NK-92 (cell line): ENCODE measurements at regions not wholly inside any gene's neighbourhood (a gene's known extent, or its start where the extent isn't known, plus 50 kb on each side); places are given as distances from the start of the nearest gene placed in this dataset.

Source experiments
- DNase-seq: peaks from one replicate; lab custom pipeline; 2025; ENCODE audit not compliant: unreplicated experiment; lab: John Stamatoyannopoulos, UW

DNA sequence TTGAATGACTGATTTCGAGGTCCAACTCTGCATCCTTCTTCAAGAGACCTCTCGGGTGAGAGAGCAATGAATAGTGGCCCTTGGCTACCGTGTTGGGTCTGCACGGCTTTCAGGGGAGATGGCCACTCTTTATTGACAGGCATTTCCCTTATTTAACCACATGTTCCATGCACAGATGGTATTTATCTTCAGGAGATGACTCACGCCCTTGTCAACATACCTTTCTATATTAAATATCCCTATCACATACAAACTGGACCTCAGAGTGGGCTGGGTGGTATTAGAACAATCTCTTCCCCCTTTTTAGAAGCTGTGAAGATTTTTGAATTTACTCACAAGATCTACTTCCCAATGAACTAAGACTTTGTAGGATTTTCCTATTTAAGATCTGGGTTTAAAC, 109.6 kb upstream of the CDC42EP3 start:
- no peak for DNase-seq

DNA sequence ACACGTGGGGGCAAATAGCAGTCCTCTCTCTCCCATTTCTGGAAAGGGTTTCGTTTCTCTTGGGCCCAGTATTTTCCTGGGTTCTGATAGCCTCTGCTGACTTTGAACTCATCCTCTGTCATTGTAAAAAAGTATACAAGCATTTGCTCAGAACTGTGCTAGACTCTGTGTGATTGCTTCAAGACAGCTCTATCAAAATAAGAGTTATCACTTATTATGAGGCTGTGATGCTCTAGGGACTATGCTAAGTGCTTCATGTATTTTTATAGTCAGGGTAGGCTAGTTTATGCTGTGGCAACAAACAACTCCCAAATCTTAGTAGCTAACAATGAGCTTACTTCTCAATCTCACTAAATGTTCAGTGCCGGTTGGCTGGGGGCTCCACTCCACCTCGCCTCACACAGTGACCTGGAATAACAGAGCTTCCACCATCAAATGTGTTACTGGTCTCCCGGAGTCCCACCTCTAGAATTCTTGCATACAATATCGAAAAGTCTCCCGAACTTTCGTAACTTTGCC, 110.8 kb upstream of the CDC42EP3 start:
- no peak for DNase-seq

DNA sequence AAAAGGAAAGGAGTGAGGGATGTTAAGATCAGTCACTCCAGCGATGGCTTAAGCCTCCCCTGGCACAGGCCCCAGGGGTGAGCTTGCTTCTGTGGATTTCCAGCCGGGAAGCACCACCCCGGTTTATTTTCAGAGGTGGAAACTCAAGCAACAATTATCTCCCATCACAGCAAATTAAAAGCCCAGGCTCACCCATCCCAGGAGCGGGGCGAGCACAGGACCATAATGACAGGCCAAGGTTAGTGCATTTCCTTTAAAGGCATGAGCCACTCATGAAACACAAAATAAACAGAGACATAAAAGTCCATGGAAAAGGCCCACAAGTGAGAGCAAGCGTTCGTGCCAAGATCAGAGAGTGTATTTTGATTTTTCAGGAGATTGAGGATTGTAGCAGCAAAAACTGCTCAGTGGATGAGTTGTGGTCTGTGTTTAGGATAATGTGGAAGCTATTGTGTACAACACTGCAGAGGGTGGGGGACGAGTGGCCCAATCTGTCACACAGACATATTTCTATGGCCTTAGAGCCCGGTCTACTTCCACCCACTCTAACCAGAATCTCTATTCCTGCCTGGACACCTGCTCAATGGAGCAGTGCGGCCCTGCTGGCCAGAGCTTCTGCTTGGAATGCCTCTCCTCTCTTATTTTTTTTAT, 111.4 kb upstream of the CDC42EP3 start:
- no peak for DNase-seq

DNA sequence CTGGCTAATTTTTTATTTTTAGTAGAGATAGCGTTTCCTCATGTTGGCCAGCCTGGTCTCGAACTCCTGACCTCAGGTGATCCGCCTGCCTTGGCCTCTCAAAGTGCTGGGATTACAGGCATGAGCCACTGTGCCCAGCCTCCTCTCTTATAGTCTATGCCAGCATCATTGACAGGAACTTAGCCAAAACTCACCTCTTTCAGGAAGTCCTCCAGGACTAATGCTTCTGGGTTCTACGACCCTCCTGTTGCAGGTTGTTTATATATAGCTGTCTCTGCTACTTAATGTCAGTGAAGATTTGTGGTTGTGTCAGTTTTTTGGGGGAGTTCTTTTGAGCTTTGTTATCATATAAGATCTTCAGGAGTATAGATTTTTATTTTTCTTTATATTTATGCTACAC, 112.1 kb upstream of the CDC42EP3 start:
- no peak for DNase-seq

DNA sequence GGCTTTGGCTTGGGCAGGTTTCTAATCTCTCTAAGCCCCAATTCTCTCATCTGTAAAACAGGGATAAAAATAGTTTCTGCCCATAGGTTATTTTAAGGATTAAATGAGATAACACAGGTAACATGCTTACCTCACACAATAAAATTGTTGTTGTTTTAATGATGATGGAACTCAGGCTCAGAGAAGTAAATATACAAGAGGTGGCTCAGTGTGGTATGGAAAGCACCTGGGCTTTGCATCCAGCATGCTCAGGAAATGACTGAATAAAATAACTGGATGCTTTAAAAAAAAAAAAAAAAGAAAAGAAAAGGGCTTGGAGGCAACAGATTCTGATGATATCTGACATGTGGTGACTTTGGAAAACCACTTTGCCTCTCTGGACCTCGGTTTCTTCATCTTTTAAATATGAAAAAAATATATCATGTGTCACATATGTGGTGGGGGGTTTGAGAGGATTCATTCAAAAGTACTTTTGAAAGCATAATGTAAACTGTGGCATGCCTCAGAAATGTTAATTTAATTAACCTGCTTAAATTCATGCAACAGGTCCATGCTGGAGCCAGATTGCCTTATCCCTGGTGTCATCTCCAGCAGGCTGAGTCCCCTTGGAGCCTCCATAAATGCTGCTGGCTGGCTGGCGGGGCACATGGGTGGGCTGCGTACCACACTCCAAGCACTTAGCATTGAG, 112.8 kb upstream of the CDC42EP3 start:
- DNase-seq, result no peak

DNA sequence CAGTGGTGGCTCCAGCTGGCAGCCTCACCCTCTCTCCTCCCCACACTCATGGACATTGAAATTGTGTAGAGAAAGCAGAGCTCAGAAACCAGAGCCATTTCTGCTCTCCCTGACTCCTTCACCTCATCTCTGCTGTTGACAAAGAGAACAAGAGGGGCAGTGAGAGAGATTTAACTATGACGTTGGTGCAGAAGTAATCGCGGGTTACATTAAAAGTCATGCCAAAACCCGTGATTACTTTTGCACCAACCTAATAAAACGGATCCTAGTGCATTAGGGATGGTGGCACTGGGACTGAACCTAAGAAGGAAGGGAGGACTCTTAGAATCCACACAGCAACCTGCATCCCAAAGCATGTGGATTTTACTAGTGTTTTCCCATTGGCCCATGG, 113.3 kb upstream of the CDC42EP3 start:
- DNase-seq, result no peak

DNA sequence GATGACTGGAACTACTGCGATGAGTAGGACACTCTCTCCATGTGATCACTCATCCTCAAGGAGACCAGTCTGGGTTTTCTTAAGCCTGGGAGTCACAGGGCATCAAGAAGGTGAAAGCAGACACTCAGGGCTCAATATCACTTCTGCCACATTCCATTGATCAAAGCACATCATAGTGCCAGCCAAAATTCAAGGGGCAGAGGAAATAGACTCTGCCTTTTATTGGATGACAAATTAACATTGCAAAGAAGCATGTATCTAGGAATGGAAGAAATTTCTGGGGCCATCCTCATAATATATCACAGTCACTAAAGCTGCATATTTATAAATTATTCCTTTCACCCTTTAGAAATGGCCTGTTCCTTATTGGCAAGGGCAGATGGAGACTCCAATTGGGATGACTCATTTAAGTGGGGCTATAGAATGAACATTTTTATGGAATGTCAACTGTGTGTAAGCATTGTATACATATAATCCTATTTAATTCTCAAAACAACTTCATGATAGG, 114.8 kb upstream of the CDC42EP3 start:
- DNase-seq, result no peak

DNA sequence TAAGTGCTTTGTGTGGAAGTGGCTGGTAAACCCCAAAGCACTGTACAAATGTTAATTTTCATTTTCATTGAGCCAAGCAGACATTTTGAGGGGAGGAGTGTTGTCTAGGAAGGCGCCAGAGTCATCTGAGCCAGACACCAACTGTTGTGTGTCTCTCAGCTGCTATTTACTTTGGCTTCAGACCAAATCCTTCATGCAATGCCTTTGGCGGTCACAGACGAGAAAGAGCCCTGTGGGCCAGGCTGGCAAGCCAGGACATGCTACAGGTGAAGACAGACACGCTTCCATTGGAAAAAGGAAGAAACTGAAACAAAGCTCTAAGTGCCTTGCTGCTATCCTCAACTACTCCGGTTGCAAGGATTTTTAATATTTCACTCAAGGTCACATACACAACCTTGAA, 115.4 kb upstream of the CDC42EP3 start:
- DNase-seq, result no peak

DNA sequence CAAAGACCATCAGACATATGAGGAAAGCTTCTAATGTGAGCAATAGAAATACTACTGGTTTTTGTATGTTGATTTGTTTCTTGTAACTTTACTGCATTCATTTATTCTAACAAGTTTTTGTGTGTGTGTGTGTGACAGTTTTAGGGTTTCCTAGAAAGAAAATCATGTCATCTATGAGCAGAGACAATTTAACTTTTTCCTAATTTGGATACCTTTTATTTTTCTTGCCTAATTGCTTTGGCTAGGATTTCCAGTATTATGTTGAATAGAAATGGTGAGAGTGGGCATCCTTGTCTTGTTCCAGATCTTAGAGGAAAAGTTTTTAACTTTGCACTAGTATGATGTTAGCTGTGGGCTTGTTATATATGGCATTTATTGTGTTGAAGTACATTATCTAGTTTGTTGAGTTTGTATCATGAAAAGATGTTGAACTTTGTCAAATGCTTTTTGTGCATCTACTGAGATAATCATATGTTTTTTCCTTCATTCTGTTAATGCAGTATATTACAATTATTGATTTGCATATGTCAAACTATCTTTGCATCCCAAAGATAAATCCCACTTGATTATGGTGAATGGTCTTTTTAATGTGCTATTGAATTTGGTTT, 117.3 kb upstream of the CDC42EP3 start:
- DNase-seq, result no peak

DNA sequence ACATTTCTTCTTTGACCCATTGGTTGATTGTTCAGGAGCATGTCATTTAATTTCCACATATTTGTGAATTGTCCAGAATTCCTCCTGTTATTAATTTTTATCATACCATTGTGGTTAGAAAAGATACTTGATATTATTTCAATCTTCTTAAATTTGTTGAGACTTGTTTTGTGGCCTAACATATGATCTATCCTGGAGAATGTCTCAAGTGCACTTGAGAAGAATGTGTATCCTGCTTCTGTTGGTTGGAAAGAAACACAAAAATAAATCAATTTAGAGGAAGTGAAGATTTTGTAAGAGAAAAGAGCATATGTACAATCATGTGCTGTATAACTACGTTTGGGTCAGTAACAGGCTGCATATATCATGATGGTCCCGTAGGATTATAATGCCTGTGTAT, 118.6 kb upstream of the CDC42EP3 start:
- no peak for DNase-seq

DNA sequence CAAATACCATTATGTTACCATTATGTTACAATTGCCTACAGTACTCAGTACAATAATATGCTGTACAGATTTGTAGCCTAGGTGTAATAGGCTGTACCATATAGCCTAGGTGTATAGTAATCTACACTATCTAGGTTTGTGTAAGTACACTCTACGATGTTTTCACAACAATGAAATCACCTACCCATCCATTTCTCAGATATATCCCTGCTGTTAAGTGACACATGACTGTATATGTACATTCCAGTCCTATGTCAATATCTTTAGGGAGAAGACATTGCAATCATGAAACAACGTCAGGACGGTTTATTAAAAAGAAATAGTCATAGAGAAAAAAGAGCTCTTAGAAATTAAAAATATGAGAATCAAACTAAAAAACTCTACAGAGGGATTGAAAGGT, 119.0 kb upstream of the CDC42EP3 start:
- no peak for DNase-seq

DNA sequence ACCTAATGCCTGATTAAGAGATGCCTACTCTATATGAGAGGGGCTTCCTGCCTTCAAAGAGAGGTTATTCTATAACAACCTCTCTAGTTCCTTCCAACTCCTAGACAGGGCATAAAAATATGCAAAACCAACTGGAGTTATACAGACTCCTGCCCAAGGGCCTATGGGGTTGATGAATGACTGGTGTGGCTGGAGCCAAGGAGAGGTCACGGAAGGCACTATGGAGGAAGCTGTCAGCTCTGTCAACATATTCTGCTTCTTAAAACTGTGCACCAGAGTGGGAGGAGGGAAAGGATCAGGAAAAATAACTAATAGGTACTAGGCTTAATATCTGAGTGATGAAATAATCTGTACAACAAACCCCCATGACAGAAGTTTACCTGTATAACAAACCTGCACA, 120.9 kb upstream of the CDC42EP3 start:
- no peak for DNase-seq

DNA sequence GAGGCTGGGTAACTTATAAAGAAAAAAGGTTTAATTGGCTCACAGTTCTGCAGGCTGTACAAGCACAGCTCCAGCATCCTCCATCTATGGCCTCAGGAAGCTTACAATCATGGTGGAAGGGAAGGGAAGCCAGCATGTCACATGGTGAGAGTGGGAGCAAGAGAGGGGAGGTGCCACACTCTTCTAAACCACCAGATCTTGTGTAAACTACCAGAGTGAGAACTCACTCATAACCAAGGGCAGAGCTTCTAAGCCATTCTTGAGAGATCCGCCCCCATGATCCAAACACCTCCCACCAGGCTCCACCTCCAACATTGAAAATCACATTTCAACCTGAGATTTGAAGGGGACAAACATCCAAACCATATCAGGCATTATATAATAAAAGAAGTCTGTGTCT, 121.6 kb upstream of the CDC42EP3 start:
- DNase-seq, result no peak

DNA sequence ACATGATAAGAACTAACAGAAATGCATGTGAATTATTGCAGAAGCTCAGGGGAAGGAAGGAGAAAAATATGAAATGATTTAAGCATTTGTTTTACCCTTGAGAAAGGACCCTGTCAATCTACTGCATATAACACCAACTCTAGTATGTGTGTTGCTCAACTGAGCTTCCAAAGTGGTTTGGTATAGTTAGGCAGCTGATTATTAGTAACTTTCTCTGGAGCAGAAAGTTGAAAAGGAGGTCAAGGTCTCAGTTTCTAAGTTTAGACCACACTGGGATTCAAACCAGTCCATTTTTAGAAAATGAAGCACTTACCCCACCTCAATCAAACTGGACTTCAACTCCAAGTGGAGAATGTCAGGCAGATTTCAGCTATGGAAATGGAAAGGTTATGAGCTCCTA, 123.3 kb upstream of the CDC42EP3 start:
- DNase-seq, result no peak

DNA sequence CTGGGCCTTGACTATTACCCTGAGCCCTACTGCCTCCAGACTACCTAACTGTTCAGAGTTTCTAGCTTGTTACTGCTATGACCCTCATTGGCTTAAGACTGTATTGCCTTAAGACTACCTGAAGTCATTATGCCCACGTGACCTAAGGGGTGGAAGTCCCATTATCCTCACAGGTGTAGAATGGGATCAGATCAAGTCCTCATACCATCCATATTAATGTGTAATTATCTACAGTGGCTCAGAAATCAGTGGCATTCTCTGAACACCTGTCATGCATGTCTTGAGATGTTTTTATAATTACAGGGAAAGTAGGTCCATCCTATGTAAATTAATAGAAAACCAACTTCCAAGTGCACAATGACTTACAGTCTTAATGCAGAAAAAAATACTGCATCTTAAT, 124.0 kb upstream of the CDC42EP3 start:
- DNase-seq, result no peak

DNA sequence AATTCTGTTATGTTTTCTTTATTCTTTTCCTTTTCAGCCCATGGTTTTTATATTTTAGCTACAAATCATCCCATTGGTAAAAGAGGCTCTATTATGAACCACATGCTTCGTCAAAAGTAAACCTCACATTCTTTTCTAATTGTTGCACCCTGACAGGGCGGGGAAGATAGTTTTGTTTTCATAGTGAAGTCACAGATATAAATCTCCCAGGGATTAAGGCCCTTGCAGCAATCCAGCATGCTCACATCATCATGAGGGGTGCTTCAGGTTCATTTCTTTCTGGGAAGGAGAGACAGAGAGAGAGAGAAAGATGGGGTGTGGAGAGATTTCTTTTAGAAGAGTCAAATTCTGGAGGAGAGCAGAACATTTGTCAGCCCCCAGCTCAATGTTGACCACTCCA, 124.5 kb upstream of the CDC42EP3 start:
- DNase-seq, result no peak

DNA sequence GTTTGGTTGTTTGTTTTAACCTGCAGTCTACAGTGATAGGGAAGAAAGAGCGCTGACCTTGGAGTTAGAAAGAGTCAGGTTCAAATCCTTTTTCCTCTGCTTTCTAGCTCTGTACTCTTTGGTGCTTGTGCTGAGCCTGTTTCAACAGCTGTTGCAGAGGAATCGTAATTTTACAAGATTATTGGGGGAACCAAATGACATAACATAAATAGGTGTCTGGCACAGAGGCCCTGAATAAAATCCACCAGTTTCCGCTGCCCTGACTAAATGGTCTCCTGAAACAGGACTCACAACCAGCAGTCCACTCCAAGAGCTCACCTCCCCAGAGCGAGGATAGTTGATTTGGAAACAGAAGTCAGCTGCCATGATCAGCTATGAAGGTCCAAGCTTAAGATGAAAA, 125.0 kb upstream of the CDC42EP3 start:
- DNase-seq, result no peak

DNA sequence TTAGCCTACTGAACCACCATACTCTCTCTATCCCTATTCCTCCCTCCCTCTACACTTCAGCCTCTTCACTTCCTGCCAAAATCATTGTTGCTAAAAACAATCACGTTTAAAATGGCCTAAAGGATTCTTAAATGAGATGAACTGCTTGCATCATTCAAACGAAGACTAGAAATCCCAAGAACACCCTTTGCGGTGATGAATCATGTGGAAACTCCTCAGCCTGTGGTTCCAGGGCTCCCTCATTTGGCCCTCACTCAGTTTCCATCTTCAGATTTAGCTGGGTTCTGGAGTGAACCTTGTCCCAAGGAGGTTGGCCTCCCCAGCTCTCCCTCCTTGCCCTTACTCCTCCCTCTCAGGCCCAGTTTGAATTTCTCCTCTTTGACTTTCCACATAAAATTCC, 125.6 kb upstream of the CDC42EP3 start:
- DNase-seq, result no peak

DNA sequence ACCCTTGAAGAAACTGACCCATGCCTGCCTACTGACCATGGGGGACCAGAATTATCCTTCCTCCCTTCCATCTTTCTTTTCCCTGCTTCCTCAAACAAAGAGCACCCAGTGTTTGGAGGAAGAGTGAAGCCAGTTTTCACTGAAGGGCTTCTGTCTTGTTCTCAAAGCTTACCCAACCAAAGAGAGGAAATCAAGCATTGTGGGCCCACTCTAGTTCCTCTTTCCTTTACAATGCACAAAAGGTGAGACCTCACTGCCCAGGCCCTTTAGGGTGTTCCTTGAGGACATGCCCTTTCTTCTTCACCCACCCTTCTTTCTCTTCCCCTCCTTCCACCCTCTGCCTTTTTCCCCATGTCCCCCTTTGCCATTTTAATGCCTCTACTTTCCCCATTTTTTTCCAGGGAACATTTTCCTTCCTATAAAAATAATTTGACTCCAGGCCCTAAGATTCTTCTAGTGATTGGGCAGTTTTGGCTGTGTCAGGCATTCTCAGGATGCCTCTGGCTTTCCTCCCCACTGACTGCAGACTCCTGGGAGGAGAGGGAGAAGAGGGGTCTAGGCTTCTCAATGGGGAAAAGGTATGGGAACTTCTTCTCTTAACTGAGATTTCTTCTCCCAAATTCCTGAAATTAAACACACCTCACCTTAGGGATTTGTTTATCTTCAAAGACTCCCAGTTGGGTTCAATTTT, 126.6 kb upstream of the RMDN2 start:
- no peak for DNase-seq

DNA sequence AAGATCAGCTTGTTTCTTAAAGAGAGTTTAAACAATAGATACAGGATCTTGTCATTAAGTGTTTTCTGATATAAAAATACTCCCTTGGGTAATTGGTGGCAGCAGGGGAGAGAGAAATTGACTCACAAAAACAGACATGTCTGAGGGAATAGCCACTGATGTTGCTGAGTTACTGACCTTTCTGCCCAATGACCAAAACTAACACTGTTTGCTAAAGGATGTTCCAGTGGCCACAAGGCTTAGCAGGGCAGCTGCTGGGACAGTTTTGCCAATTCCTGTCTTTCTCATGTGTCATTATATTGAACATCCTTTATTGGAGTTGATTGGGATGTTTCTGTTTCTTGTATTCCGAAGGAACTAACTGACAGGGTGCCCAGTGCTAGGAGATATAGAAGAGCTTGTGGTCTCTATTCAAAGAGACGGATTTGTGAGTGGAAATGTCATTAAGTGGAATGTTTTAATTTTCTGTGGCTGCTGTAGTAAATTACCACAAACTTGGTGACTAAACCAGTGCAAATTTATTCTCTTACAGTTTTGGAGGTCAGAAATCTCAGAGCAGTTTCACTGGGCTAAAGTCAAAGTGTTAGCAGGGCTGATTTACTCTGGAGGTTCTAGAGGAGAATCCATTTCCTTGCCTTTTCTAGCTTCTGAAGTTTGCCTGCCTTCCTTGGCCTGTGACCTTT, 124.8 kb upstream of the RMDN2 start:
- DNase-seq, result no peak

DNA sequence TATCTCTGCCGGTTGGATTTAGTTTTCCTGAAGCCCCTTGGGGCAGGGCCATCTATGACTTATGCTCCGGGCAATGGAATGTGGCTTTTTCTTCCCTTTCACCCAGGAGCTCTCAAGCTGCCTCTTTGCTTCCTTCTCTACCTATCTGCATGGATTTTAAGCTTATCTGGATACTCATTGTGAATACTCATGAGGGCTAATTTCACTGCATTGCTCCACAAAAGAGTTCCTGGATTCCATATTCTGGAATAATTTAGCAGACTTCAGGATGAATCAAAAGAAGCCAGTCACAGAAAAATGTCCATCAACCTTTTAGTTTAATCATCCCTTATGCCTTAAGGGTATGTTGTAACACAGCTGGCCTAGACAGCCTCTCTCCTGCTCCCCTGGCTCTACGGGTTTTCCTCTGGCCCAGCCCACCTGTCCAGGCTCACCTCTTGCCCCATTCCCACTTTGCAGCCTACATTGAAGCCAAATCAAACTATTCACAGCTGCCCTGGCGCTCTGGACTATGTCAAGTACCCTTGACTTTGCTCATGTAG, 122.8 kb upstream of the RMDN2 start:
- DNase-seq, result no peak
